GM19240 (cell line): ENCODE measurements at regions not wholly inside any gene's neighbourhood (a gene's known extent, or its start where the extent isn't known, plus 50 kb on each side); places are given as distances from the start of the nearest gene placed in this dataset.

Source experiments
- DNase-seq: peaks from one replicate; pipeline ENCODE4 v3.0.0; 2011; ENCODE audit warnings: low spot score; ENCODE audit not compliant: insufficient read length

DNA sequence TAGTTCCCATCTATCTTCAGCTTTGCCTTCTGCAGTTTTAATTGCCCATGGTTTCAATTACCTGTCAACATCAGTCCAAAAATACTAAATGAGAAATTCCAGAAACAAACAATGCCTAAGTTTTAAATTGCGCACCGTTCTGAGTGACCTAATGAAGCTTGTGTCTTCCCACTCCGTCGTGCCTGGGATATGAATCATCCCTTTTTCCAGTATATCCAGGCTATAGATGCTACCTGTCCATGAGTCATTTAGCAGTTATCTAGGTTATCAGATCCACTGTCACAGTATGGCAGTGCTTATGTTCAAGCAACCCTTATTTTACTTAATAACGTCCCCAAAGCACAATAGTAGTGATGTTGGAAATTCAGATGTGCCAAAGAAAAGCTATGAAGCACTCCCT lies 363.6 kb upstream of the FAM241A start:
- DNase-seq = no peak

DNA sequence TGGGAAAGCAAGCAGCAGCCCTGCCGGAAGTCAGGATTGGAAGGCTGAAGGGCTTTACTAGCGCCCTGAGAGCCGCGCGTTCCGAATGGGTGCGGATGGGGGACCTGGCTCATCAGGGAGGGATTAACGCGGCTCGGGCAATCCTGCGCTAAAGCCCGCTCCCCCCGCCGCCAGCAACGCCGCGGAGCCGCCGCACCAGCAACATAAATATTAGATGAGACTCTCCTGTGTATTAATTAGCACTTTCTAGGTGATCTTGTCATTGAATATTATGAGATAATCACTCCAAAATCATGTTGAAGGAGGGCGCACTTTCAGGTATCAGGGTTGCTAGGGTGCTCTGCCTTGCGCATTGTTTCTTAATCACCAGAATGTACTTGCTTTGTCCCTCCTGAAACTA lies 357.2 kb upstream of the FAM241A start:
- no peak for DNase-seq

DNA sequence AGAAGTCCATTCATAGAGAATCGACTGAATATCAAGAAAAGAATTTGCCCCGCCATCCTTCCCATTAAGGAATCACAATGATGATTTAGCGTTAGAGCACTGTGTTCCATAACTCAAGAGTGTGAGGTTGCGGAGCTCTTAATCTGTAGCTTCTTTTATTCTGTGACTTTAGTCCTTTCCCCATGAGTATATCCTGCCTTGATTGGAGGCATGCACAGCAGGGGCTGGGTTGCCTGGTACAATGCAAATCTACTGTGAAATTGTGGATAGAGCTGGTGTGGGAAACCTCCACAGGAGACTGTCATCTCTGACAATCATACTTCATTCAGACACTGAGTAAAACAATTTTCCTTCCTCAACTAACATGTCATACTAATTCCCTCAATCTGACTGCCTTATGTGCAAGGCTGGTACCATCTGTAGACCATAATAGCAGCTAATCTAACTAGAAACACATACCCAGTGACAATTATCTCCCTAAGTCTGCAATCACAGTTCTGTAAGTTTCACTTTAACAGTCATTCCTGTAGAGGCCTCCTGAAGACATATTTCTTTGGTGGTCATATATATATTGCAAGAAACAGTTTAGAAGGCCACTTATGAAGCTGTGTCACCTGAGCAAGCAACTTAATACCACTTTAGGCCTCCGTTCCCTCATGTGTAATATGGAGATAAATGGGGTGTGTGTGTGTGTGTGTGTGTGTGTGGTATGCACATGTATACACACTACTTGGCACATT lies 355.2 kb upstream of the FAM241A start:
- DNase-seq = no peak

DNA sequence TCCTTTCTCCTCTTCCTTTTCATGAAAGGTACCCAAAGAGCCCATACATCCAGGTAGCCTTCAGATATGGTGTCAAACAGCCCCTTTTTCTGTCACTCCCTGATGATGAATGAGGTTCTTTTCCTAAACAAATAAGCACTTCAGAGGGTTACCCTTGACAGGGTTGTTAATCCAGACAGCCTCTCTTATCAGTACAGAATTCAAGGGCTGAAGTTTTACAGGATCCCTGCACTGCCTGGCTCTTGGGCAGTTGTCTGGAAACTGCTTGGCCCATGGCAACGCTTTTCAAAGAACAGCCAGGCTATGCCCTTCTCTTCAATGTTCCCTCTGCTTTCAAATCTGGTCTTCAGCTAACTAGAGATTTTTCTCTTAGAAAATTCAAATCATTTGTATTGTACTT lies 352.6 kb upstream of the FAM241A start:
- no peak for DNase-seq

DNA sequence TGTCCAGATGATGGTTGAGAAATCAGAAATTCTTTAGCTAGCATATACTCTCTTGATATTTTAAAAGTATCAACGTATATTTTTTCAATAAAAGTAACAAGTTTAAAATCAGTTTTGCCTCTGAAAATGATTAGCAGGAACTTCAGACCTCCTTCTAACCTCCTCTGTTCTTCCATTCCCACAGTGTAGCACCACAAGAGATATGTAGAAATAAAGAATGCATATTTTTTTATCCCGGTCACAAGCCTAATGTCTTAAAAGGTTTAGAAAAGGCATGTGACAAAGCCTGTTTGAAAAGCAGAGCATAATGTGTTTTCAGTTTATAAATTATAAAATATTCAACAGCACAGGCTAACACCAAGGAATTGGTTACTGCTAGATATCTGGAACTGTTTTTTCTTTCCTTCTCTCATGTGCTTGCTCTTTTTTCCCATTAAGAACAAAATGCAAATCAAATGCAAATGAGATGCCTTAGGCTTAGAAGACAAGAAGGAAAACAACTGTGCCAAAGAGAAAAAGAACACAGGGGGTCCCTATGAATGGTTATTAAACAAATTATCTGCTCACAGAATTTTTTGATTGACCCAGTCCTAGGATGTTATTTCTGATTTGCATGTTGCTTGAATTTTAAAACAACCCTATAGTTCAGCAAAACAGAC lies 351.7 kb upstream of the FAM241A start:
- DNase-seq = no peak

DNA sequence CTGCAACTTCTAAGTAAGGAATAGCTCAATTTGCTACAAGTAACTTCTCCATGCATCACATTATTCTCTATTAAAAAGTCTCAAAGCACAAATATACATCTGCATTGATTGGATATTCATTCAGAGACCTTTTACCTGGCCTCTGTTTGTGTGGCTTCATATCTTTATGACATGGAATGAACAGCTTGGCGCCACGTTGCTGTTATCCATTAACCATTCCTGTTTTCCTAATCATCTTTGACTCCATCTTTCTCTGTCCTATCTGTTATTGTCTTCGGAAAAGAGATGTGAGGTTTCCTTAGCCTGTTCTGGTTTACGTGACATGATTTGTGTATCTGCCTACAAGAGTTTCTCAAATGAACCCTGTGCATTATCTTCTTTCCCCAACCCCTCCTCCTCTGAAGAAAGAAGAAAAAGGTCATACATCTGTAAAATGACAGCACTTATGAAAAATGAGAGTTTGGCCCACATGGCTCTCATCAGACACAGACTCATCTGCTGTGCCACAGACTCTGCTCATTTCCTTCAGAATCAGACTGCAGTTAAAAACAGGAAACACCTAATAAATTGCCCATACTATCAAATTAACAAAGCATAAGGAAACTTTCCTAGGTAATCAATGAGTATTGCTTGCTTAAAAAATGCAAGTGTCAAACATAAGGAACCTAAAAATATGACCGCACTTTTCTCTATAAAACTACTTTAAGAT lies 347.6 kb upstream of the FAM241A start:
- DNase-seq = no peak

DNA sequence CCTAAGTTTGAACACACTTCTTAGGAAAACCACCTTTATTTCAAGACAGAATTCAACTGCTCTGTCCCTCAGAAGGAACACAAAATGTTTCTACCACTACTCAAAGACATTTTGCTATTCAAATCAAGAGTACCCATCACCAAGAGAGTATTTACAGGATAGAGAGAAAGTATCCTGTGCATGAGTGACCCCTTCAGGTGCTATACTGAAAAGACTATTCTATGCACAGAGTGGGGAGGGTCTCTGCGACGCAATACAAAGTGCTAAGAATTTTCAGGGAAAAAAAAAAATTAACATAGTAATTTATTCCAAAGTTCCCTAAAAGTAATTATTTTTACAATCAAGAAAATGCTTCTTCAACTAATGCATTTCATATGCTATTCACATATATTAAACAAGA lies 346.4 kb upstream of the FAM241A start:
- no peak for DNase-seq

DNA sequence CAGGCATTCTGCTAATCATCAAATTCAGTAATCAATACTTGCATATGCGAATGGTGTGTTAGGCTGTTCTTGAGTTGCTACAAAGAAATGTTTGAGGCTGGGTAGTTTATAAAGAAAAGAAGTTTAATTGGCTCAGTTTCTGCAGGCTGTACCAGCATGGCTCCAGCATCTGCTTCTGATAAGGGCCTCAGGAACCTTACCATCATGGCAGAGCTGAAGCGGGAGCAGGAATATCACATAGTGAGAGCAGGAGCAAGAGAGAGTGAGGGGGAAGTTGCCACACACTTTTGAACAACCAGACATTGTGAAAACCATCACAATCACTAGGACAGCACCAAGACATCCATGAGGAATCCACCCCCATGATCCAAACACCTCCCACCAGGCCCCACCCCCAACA lies 344.7 kb upstream of the FAM241A start:
- no peak for DNase-seq

DNA sequence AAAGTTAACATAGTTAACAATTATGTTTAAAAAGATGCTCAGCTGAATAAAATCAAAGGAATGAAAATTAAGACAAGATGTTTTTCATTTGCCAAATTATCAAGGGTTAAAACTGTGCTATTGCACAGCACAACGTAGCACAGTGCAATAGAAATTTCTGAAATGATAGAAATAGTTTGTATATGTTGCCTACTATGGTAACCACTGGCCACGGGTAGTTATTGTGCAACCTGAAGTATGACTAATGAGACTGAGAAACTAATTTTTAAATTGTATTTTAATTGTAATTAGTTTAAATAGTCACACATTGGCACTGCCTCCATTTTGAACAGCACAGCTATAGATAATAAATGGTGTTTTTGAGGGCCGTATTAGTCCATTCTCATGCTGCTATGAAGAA lies 343.1 kb upstream of the FAM241A start:
- DNase-seq = no peak

DNA sequence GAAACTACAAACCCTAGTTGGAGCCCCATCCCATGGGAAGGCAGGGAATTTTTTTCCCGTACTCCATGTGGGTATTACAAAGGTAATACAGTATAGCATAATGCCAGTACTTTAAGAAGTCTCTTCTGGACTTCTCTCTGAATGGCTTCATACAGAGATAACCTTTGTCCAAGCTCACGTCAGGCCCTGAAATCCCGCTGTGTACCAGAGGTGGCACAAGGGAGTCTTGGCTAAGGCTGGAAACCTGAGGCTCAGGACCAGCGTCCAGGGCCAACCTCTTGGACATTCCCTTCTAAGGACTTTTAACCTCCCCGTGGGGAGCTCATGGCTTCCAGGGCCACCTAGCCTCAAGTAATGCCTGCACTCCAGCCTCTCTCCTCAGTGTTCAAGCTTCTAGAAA lies 338.9 kb upstream of the FAM241A start:
- no peak for DNase-seq

DNA sequence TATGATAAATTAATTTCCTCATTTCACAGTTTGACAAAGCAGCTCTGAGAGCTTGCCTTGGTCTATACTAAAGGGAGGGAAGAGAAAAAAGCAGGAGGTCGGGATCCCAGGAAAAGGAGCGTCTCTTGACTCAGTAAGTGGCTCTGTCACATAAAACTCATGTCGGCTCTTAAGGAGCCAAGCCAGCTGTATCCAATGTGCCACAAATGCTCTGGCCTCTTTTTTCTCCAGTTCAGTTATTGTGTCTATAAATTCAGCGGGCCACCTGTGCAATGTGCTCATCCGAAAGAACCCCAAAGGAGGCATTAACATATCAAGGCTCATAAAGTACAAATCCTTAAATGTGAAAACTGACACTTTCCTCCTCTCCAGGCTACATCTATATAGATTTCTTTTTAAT lies 337.7 kb upstream of the FAM241A start:
- no peak for DNase-seq

DNA sequence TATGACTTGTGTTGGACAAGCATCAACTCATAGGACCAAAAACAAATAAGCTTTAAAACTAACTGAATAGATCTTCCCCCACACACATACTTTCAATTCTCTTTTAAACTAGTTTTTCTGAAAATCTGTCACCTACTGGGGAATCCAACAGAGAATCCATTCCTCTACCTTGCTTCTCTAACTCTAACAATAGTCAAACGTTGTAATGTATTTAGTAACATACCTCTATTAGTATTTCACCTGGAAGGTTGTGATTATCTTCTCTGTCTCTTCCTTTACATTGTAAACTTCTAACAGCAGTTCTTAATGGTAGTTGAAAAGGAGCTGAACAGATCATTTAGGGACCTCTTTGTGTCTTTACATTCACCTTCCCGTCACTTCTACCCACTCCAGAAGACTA lies 337.1 kb upstream of the FAM241A start:
- no peak for DNase-seq

DNA sequence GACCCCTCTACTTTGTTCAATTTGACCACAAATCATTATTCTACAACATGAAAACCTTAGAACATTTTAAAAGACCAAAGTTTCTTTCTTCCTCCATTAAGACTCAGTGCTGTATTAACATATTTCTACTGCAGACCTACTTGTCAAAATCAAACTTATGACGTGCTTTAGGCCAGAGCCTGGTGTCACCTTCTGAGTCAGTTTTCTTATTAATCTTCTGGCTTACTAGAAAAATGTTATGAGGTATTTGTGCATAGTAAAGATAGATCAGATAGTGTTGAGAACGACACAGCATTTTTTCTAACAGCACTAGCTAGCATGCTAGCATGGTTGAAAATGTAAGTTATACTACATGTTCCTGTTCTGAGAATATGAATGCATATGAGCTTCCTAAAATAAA lies 333.6 kb upstream of the FAM241A start:
- DNase-seq = no peak

DNA sequence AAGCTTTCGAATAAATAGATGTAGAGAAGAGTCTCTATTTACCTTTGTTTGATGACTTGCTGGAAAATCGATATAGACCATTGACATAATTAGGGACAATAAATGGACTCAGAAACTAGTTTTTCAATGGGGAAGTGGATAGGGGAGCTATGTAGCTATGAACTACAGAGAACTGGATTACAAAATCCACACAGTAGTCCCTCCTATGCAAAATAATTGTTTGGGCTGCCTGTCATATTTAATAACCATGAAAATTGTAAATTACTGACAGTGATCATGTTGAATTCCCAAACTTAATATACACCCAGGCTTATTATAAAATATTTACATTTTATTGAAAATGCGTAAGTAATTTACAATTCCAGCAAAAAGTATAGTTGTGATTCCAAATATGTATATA lies 333.1 kb upstream of the FAM241A start:
- DNase-seq = no peak

DNA sequence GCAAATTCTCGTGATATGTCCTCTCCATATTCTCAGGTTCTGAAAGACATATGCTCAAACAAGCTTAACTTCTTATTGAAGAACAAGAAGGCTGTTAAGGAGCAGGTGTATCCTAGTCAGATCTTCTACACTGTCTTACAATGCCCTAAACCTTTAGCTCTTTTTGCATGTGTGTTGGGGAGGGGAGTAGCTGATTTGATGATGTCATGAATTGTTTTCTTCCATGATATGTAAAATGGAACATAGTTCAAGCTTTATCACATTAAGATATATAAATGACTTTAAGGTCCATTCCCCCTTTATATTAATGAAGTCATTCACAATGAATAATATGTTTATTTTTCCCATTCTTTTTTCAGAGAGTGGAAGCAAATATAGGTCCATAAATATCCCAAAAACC lies 332.5 kb upstream of the FAM241A start:
- DNase-seq = no peak

DNA sequence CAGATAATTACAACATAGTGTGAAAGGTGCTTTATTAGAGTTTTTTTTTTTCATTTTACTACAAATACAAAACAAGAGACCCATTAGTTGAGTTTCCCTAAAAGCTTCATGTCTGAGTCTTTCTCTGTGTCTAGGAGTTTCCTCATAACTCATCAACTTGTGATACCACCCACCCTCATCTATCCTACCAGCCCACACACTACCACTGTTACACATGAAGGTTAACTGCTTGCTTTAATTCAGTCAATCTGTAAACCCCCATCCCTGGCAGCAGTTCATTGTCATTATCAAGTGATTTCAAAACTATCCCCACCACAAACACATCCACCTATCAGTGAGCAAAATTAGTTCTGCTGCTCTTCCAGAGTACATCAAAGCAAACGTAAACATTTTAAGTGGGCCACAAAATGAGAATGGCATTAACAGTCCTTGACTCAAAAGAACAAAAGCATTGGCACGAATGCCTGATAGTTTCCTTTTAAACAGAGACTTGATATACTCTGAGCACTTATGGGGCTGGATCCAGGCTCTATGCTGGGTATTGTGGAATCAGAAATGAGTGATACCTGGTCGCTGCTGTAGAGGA lies 331.6 kb upstream of the FAM241A start:
- DNase-seq = no peak

DNA sequence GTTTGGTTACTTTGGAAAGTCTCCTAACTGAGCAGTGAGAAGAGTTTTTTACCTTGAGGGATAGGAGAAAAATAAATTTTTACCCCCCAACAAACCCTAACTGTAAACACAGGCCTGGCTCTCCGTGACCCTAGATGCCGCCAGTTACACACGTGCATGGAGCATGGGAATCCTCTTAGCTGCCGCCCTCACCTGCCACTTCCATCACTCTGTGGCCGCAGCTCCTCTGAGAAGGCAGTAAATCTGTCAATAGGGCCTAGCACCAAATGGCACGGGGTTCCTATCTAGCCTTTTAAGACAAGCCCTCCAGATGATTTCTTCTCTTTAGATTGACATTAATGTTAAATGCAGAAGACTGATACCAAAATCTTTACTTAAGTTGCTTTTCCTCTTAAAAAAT lies 330.3 kb upstream of the FAM241A start:
- no peak for DNase-seq

DNA sequence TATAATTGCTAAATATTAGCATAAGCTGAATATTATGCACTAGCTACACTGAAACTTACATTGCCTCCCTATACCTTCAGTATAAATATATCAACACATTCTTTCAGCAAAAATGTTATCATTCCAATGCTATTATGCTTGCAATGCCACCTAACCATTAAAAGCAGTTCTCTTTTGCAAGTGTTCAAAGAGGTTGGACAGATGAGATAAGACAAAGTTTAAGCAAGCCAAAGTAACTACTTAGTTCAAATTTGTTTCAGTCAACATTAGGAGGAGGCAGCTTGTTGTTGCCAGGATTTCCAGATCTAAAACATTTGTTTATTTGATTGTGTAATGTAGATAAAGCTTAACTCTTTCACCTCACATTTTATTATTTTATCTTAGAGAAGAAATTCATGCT lies 323.9 kb upstream of the FAM241A start:
- no peak for DNase-seq

DNA sequence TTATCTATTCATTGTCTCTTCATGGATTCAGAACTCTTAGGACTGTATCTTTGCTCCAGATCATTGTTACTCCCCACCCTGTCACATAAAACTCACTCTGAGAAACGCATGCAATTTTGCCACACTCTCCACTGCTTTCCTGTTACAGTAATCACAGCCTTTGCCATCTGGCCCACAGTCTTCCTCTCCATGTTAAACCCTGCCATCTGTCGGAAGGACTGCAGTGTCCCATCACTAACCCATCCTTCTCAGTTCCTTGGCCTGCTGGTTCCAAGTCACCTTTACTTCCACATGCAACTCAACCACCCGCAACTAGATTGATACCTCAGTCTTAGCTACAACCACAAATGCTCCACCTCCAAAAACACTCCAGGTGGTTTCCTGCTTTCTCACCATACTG lies 308.7 kb upstream of the FAM241A start:
- DNase-seq = no peak

DNA sequence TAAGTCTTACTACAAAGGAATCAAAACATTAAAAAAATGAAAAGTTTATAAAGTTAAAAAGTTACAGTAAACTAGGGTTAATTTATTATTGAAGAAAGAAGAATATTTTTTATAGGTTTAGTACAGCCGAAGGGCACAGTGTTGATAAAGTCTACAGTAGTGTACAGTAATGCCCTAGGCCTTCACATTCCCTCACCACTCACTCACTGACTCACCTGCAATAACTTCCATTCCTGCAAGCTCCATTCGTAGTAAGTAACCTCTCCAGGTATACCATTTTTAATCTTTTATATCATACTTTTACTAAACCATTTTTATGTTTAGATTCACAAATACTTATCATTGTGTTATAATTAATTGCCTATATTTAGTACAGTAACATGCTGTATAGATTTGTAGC lies 307.5 kb upstream of the FAM241A start:
- DNase-seq = no peak

DNA sequence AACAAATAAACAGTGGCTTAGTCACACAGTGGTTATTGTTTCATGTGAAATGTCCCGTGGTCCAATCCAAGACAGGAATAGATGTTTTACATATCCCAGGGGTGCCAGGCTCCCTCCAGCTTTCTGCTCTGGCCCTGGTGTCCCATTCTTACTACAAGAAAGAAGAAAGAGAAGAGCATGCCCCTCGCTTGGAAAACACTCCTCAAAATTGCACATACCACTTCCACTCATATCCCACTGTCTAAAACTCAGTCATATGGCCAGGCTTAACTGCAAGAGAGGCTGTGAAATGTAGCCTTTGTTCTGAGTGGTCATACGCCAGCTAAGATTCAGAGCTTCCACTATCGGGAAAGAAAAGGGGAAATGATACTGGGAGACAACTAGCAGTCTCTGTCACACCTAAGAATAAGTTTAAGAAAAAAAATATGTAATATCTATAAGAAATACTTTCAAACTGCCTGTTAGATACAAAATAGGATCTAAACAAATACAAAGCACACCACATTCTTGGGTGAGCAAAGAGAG lies 306.8 kb upstream of the FAM241A start:
- no peak for DNase-seq

DNA sequence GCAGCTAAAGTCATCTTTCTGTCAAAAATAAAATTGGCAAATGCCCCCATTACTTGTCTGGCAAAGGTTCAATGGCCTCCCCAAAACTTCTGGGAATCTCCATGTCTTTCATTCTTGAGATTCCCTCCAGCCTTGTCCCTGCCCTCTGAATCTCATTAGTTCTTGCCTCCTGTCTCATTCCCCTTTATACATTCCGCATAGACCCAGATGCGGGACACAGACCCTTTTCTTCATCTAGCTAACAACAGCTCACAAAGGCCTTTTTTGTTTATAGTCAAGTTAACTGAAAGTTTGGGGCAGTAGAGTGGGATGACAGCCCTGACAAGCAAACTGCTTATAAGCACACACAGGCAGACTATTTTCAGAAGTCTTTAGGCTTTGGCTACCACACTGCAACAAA lies 306.1 kb upstream of the FAM241A start:
- DNase-seq = no peak
